ENCODE measurements at regions not wholly inside any gene's neighbourhood (a gene's known extent, or its start where the extent isn't known, plus 50 kb on each side); places are given as distances from the start of the nearest gene placed in this dataset.

GRCh38 chr14:44369401-44370123 is 137.5 kb downstream of the FSCB start:
- Histone ChIP-seq H3K4me3 (replicated peaks in 1 of 3; ENCODE audit: insufficient read depth in 1 of 3, low read depth in 1 of 3, low read length in 3 of 3) (no peak overlapping the region), H3K9ac (replicated peaks; ENCODE audit: extremely low read depth, insufficient read depth, low read length) (no peak overlapping the region), H2AFZ (ENCODE audit: low read depth, low read length) (no peak overlapping the region), H3K27me3 (ENCODE audit: control insufficient read depth in 2 of 2, insufficient read depth in 2 of 2, low read length in 2 of 2) (no peaks in the 10 kb centered on the region), H3K27ac (ENCODE audit: insufficient read depth, low read depth, low read length) (no peak overlapping the region), H3K9me1 (replicated peaks; ENCODE audit: control insufficient read depth, extremely low read depth, insufficient read depth, low read length) (no peaks in the 10 kb centered on the region), H3K79me2 (ENCODE audit: control insufficient read depth, insufficient read depth, low read length) (no peaks in the 10 kb centered on the region), H3K9me3 (replicated peaks; ENCODE audit: control insufficient read depth, insufficient read depth, low read length) (no peaks in the 10 kb centered on the region), H3K4me2 (ENCODE audit: insufficient read depth, low read length) (no peak overlapping the region), H3K4me1 (ENCODE audit: control insufficient read depth, extremely low read depth, insufficient read depth, low read length) (no peaks in the 10 kb centered on the region), H4K20me1 (replicated peaks; ENCODE audit: control insufficient read depth, extremely low read depth, insufficient read depth, low read length) (no peaks in the 10 kb centered on the region), H3K36me3 (ENCODE audit: control insufficient read depth in 2 of 2, extremely low read depth in 1 of 2, insufficient read depth in 2 of 2, low read length in 2 of 2) (no peaks in the 10 kb centered on the region)
- no peak for DNase-seq (ENCODE audit: low read depth, low spot score)
- CTCF ChIA-PET, result no interaction called here
- BruUV-seq (replicated peaks), result no TSS peak
- dilution Hi-C loops (cut with MboI; ENCODE audit: extremely low pct_ligation_motif_present, low sequenced_read_pairs), result no loop called here
- no peak for TF ChIP-seq MAX (IDR thresholded peaks at IDR 0.05; ENCODE audit: insufficient read depth, insufficient read length)
- no peak for TF ChIP-seq JUN (IDR thresholded peaks at IDR 0.05; ENCODE audit: borderline replicate concordance, insufficient read depth, insufficient read length, low read depth)
- no peak for TF ChIP-seq POLR2AphosphoS5 (IDR thresholded peaks at IDR 0.05; ENCODE audit: insufficient read depth, low read depth, low read length)
- TF ChIP-seq MYC (IDR thresholded peaks at IDR 0.05; ENCODE audit: low read depth, low read length), result no peak
- TF ChIP-seq CTCF (IDR thresholded peaks at IDR 0.05; ENCODE audit: extremely low read depth in 1 of 2, insufficient read depth in 1 of 2, low read depth in 1 of 2, low read length in 2 of 2), result no peak
- TF ChIP-seq GATA2 (IDR thresholded peaks at IDR 0.05; ENCODE audit: insufficient read depth, insufficient read length, low read depth, low read length), result no peak
- TF ChIP-seq FOS (IDR thresholded peaks at IDR 0.05; ENCODE audit: borderline replicate concordance, insufficient read depth, low read length), result no peak
- no peak for TF ChIP-seq EZH2 (IDR thresholded peaks at IDR 0.05; ENCODE audit: borderline replicate concordance, low read depth, low read length, severe bottlenecking)
- no peak for TF ChIP-seq POLR2A (IDR thresholded peaks at IDR 0.05; ENCODE audit: low read depth, low read length)
- FAIRE-seq, result no peak
- intact Hi-C loops (cut with micrococcal nuclease), result no loop called here
- POLR2A ChIA-PET, result no interaction called here

Data from endothelial cell of umbilical vein (primary cell).